ENCODE measurements at regions not wholly inside any gene's neighbourhood (a gene's known extent, or its start where the extent isn't known, plus 50 kb on each side); places are given as distances from the start of the nearest gene placed in this dataset.
"Not testable (repeated sequence)": the region's sequence is repeated elsewhere in the genome, so short reads cannot be mapped to it uniquely, and the experiment has no call there.

GRCh38 chr9:129544761-129545160 lies 76.1 kb downstream of the C9orf50 start:
- DNase-seq, result no peak

- DNase-seq, result no peak
Observed at GRCh38 chr9:129542741-129543140, 78.2 kb downstream of the C9orf50 start.

- DNase-seq, result no peak
Observed at GRCh38 chr9:129541270-129541669, 79.6 kb downstream of the C9orf50 start.

- no peak for DNase-seq
Observed at GRCh38 chr9:129539446-129539845, 81.5 kb downstream of the C9orf50 start.

- DNase-seq, result not testable (repeated sequence)
Observed at GRCh38 chr9:129531860-129532402, 89.0 kb downstream of the C9orf50 start.

- DNase-seq, result not testable (repeated sequence)
Observed at GRCh38 chr9:129527955-129528354, 92.9 kb downstream of the C9orf50 start.

- DNase-seq, result no peak
Observed at GRCh38 chr9:129525656-129526196, 95.2 kb downstream of the C9orf50 start.

- DNase-seq, result no peak
Observed at GRCh38 chr9:129524582-129525270, 96.2 kb downstream of the C9orf50 start.

GRCh38 chr9:129523943-129524581 lies 96.8 kb downstream of the C9orf50 start:
- no peak for DNase-seq

GRCh38 chr9:129522351-129522750 lies 98.5 kb downstream of the C9orf50 start:
- no peak for DNase-seq

- no peak for DNase-seq
Observed at GRCh38 chr9:129520082-129520481, 100.8 kb downstream of the C9orf50 start.

GRCh38 chr9:129518074-129518473 lies 102.8 kb downstream of the C9orf50 start:
- DNase-seq, result no peak

GRCh38 chr9:129517006-129517405 lies 103.9 kb downstream of the C9orf50 start:
- no peak for DNase-seq

- no peak for DNase-seq
Observed at GRCh38 chr9:129514891-129515290, 106.0 kb downstream of the C9orf50 start.

- no peak for DNase-seq
Observed at GRCh38 chr9:129514497-129514867, 106.4 kb downstream of the C9orf50 start.

- DNase-seq, result no peak
Observed at GRCh38 chr9:129513856-129514496, 106.9 kb downstream of the C9orf50 start.

- no peak for DNase-seq
Observed at GRCh38 chr9:129513282-129513681, 107.6 kb downstream of the C9orf50 start.

GRCh38 chr9:129511285-129511900 lies 109.5 kb downstream of the C9orf50 start:
- DNase-seq, result no peak

- DNase-seq, result no peak
Observed at GRCh38 chr9:129509533-129509928, 111.4 kb downstream of the C9orf50 start.

- DNase-seq, result no peak
Observed at GRCh38 chr9:129507805-129508204, 113.1 kb downstream of the C9orf50 start.

- no peak for DNase-seq
Observed at GRCh38 chr9:129506892-129507291, 114.0 kb downstream of the C9orf50 start.

- DNase-seq, result no peak
Observed at GRCh38 chr9:129506041-129506440, 114.9 kb downstream of the C9orf50 start.

- no peak for DNase-seq
Observed at GRCh38 chr9:129505270-129505902, 115.5 kb downstream of the C9orf50 start.

Data from activated gamma-delta T cell treated with Interleukin-2 at 50 U/mL for 16 hours (primary cell).